ENCODE measurements at regions not wholly inside any gene's neighbourhood (a gene's known extent, or its start where the extent isn't known, plus 50 kb on each side); places are given as distances from the start of the nearest gene placed in this dataset.
"Not testable (repeated sequence)": the region's sequence is repeated elsewhere in the genome, so short reads cannot be mapped to it uniquely, and the experiment has no call there.

DNA sequence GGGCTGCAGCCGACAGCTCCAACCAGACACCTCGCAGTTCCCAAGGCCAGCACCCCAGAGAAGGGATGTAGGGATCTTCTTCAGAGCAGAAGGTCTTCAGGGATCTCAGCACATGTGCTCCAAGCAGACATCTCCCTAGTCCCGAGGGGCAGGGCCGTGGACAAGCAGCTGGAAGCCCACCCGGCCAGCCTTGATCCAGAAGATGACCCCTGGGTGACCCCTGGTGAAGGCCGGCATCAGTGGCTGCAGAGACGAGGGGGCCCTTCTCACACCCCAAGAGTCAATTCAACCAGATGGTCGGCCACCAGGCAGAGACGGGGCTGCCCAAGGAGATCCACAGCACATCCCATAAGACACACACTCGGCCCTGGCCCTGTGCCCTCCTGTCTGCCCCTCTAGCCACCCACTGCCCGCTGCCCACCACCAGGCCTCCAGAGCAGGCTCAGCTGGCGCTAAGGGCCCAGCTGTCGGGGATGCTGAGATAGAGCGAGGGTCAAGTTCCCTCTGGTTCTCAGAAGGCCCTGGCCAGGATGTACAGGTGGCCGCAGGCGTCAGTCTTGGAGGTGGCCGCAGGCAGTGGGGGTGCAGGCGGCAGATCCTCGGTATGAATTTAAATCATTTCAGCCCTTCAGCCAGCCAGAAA lies 168.3 kb downstream of the BRD1 start:
- no peak for DNase-seq (ENCODE audit: low read depth)

GRCh38 chr22:49658902-49659280 lies 168.8 kb downstream of the BRD1 start:
- DNase-seq (ENCODE audit: low read depth): no peak

DNA sequence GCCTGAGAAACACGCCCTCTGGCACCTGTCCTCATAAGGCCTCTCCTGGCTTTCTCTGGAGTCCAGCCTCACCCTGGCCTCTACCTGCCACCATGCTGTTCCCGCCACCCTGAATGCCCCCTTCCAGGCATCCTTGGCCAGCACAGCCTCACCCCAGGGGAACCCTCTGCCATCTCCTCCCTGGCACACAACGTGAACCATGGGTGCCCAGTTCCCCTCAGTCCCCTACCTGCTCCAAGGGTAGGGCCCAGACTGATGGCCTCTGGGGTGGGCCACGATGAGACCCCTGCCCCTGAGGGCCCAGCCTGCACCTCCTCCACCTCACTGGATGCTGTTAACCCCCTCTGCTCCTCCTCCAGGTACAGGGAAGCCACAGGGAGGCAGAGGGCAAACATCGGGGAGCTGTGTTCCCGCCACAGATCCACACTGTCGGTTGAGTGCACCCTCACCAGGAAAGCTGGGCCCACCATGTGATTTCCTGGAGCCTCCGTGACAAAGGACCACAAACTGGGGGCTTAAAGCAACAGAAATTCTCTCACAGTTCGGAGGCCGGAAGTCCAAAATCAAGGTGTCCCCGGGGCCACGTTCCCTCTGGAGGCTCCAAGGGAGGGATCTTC lies 169.6 kb downstream of the BRD1 start:
- no peak for DNase-seq (ENCODE audit: low read depth)

- DNase-seq (ENCODE audit: low read depth): no peak
Observed at GRCh38 chr22:49657275-49657973, 170.2 kb downstream of the BRD1 start.

DNA sequence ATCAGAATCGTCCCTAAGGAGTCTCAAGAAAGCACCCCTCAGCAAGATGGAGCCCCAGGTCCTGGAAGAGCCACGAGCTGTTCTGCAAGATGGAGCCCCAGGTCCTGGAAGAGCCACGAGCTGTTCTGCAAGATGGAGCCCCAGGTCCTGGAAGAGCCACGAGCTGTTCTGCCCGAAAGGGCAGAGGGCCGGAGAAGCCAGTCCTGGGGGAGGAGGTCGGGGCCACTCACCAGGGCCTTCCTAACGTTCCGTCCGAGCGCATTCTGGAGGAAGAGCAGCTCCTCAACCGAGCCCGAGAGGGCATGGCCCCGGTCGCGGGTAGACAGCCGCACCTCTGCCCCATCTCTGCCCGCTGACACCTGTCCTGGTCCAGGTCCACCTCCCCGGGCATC lies 170.8 kb downstream of the BRD1 start:
- DNase-seq (ENCODE audit: low read depth): not testable (repeated sequence)

DNA sequence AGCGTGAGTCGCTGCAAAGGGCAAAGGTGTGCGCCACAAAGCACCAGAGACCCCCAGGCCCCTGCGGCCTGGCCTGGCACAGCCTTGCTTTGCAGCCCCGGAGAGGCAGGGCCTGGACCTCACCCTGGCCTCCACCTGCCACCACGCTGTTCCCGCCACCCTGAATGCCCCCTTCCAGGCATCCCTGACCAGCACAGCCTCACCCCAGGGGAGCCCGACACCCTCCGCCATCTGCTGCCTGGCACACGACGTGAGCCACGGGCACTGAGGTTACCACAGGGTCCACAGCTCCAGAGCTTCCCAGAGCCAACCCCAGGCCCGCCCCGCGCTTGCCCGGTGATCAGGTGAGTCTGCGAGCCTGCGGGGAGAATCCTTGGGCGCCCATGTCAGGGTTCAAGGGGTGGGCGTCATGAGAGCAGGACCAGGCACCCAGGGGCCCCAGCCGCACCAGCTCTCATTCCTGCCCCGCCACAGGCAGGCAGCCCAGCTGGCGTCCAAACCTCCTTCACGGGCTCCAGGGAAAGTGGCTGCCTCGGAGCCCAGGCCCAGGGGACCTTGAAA lies 171.3 kb downstream of the BRD1 start:
- no peak for DNase-seq (ENCODE audit: low read depth)

DNA sequence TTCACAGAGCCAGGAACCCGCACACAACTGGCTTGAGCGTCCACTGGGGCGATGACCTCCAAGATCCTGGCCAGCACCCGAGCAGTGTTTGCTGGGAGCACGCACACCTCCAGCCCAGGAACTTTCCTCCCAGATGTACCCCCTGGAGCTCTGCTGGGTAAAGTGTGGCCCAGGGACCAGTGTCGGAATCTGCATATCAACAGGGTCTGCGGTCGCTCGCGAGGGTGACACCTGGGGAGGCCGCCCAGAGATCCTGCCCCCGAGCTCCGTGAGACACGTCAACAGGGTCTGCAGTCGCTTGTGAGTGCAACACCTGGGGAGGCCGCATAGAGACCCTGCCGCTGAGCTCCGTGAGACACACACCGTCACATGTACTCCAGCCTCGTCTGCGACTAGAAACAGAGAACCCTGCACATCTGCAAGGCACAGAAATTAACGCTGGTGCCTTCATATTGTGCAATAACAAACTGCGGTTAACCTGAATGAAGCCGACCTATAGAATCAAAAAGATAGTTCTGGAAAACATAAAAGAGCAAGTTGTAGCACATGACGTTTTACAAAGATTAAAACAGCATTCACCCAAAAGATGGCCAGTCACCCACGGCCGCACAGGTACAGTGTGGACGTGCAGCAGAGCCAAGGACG lies 172.4 kb downstream of the BRD1 start:
- no peak for DNase-seq (ENCODE audit: low read depth)

- no peak for DNase-seq (ENCODE audit: low read depth)
Observed at GRCh38 chr22:49650336-49651241, 177.1 kb downstream of the BRD1 start.

DNA sequence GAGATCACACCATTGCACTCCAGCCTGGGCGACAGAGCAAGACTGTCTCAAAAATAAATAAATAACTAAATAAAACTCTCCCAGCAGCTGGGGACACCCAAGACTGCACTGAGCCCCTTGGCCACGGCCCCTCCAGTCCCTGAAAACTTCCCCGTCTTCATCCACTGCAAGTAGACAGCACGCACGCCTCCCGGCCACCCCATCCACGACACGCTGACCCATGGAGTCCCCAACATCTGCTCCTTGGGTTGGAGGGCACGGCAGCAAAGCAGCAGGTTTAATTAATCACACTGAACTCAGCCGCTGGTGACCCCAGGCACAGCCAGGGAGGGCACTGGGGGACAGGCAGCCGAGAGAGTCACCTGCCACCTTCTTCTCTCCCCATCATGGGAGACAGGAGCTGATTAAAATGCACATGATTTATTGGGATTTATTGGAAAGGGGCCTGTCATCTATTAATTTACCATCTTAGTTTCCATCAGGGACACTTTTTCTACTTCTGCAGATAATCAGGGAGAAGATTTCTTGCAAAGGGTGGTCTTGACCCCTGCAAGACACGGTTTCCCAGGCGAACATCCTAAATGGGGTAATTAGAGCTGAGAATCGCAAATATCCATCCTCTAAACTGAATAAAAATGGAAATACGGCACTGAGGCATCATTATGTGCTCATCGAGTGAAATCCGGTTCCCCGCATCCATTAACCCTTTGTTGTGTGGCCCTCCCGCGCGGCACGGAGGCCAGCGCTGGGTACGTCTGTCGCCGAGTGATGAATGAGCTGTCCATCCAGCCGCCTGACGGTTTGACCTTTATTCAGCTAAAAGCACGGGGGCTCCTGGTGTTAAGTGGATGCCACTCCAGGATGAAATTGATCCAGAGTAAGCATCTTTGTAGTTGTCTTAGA lies 178.3 kb downstream of the BRD1 start:
- no peak for DNase-seq (ENCODE audit: low read depth)

DNA sequence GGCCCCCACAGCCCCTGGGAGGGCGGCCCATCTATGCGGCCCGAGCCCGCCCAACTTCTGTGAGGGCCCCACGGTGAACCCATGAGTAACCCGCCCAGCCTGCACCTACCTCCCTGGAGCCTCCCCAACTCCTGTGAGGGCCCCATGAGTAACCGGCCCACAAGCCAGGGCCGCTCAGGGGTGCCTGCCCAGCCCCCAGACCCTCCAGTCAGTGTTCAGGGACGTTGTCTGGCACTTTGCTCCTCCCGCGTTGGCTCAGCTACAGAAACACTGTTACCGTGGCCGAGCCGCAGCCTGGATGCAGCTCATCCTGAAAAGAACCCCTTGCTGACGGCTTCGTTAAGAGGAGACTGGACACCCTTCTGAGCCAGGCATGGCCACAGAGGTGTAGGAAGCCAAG lies 179.6 kb downstream of the BRD1 start:
- DNase-seq (ENCODE audit: low read depth): no peak

- no peak for DNase-seq (ENCODE audit: low read depth)
Observed at GRCh38 chr22:49647627-49648026, 180.0 kb downstream of the BRD1 start.

DNA sequence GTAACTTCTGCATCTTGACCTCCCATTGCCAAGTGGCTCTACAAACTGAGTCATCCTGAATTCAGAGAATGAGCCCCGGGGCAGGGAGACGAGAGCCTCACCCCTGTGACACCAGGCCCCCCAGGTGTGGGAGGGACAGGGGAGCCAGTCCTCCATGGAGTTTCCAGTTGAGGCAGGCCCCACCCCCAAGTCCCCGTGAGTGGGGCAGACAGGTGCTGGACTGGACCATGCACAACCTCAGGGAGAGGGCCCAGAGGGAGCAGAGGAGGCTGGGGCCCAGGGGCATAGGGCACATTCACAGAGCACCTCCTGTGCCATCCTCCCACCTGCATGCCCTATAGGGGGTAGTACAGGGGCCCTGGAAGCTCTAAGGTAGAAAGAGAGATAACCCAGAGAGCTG lies 180.8 kb downstream of the BRD1 start:
- DNase-seq (ENCODE audit: low read depth): no peak

GRCh38 chr22:49645791-49646550 lies 181.7 kb downstream of the BRD1 start:
- DNase-seq (ENCODE audit: low read depth): no peak

DNA sequence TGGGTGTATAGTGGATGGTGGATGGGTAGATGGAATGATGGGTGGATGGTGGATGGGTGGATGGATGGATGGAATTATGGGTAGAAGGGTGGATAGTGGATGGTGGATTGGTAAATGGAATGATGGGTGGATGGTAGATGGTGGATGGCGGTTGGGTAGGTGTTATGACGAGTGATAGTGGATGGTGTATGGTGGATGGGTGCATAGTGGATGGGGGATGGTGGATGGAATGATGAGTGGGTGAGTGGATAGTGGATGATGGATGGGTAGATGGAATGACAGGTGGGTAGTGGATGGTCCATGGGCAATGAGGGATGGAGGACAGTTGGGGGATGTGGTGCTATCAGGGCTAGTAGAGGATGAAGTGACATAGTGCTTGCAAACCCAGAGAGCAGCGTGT lies 182.4 kb downstream of the BRD1 start:
- DNase-seq (ENCODE audit: low read depth): no peak

- DNase-seq (ENCODE audit: low read depth): no peak
Observed at GRCh38 chr22:49643998-49644397, 183.7 kb downstream of the BRD1 start.

DNA sequence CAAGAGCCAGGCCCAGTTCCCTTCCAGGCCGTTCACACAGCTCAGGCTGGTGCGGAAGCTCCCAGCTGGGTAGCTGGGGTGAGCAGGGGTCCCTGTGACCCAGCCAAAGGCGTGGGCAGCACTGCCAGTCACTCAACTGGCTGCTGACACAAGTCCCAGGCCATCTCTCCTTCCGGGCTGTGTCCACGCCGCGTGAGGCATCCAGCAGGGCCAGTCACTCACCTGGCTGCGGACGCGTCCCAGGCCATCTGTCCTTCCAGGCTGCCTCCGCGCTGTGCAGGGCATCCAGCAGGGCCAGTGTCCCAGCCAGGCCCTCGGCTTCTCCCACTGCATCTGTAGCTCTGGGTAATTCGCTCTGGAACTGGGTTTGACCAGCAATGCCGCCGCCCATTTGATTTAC lies 184.2 kb downstream of the BRD1 start:
- DNase-seq (ENCODE audit: low read depth): no peak

- no peak for DNase-seq (ENCODE audit: low read depth)
Observed at GRCh38 chr22:49642741-49643140, 184.9 kb downstream of the BRD1 start.

GRCh38 chr22:49642331-49642730 lies 185.3 kb downstream of the BRD1 start:
- DNase-seq (ENCODE audit: low read depth): no peak

GRCh38 chr22:49641770-49642313 lies 185.8 kb downstream of the BRD1 start:
- no peak for DNase-seq (ENCODE audit: low read depth)
